GM13977 (cell line): ENCODE measurements at regions not wholly inside any gene's neighbourhood (a gene's known extent, or its start where the extent isn't known, plus 50 kb on each side); places are given as distances from the start of the nearest gene placed in this dataset.
"Not testable (repeated sequence)": the region's sequence is repeated elsewhere in the genome, so short reads cannot be mapped to it uniquely, and the experiment has no call there.

Experiments used
- DNase-seq: peaks from one replicate; pipeline ENCODE4 v3.0.0; 2012; ENCODE audit warnings: low spot score
- in situ Hi-C: fragments of 300-500 bp; cut with MboI; formaldehyde crosslinking; loops from one replicate; pipeline ENCODE4 v1.12.0; 2022; ENCODE audit warnings: low sequenced_read_pairs, low pct_unique_long_range_greater_than_20kb, mixed read lengths, inconsistent platforms; ENCODE audit not compliant: unreplicated experiment
- TF ChIP-seq, protein P1 (sequence below): IDR thresholded peaks from 2 replicates; pipeline ENCODE4 v1.5.1; 2012; ENCODE audit warnings: mild to moderate bottlenecking, control low read depth; ENCODE audit not compliant: insufficient read depth; ENCODE audit errors: extremely low read depth, missing control alignments

DNA sequence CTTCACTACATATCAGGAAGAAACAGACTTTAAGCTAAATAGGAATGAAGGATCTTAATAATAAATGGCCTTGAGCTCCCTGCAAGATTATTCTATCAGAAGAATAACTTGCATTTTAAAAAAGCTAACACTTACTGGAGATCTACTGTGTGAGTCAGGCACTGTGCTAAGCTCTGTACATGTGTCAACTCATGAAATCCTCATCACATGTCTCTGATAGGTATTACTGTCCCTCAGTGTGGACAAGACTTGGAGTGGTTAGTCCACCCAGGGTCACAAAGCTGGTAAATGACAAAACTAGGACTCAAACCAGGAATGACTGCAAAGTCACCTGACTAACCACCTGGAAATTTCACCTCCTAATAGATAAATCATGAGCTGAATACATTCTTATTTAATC, 57.1 kb upstream of the KCTD7 start:
- DNase-seq = no peak
- in situ Hi-C loops = no loop called here
- TF ChIP-seq, protein P1, sequence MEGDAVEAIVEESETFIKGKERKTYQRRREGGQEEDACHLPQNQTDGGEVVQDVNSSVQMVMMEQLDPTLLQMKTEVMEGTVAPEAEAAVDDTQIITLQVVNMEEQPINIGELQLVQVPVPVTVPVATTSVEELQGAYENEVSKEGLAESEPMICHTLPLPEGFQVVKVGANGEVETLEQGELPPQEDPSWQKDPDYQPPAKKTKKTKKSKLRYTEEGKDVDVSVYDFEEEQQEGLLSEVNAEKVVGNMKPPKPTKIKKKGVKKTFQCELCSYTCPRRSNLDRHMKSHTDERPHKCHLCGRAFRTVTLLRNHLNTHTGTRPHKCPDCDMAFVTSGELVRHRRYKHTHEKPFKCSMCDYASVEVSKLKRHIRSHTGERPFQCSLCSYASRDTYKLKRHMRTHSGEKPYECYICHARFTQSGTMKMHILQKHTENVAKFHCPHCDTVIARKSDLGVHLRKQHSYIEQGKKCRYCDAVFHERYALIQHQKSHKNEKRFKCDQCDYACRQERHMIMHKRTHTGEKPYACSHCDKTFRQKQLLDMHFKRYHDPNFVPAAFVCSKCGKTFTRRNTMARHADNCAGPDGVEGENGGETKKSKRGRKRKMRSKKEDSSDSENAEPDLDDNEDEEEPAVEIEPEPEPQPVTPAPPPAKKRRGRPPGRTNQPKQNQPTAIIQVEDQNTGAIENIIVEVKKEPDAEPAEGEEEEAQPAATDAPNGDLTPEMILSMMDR = no peak

GRCh38 chr7:66573782-66574495, 54.7 kb upstream of the KCTD7 start:
- DNase-seq, in situ Hi-C loops: not testable (repeated sequence)

GRCh38 chr7:66574768-66575167, 53.9 kb upstream of the KCTD7 start:
- in situ Hi-C loops, DNase-seq: not testable (repeated sequence)

DNA sequence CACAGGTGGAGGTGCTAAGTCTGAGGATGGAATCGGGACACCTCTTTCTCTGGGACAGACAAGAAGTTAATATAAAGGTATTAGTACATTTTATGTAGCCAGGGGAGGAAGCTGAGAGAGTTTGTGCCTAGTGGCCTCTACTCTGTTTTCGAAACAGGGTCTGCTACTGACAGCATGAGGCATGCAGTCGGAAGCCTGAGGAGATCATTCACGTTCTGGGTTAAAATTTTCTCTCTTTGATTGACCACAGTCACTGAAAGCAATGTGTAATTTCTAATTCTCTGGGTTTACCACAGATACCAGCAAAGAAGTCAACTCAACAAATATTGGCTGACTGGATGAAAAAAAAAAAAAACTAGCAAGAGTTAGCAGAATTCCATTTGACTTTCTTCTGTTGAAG, 53.3 kb upstream of the KCTD7 start:
- in situ Hi-C loops = no loop called here
- no peak for DNase-seq
- TF ChIP-seq, protein P1 = no peak

DNA sequence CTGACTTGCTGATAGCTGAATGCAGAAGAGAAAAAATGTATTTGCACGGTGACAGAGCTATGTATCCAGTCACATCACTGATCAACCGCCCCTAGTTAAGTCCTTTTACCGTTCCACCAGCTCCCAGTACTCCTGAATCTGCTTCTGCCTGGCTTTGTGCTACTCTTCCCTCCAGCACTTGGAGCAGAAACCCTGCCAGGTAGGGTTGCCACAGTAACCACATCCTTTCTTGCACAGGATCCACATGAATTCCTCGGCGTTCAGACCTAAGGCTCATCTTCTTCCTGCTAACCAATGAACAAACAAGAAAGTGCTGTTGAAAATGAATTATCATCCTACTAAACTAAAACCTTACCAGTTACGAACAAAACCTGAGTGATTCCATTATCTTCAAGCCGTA, 52.0 kb upstream of the KCTD7 start:
- TF ChIP-seq, protein P1 = no peak
- DNase-seq = no peak
- in situ Hi-C loops = no loop called here
